Esophagus muscularis mucosa (tissue), 4 donors: ENCODE measurements at regions not wholly inside any gene's neighbourhood (a gene's known extent, or its start where the extent isn't known, plus 50 kb on each side); places are given as distances from the start of the nearest gene placed in this dataset.

Experiments
- EP300 ChIP-seq: sonication (generic); formaldehyde crosslinking; IDR thresholded peaks from one replicate; pipeline ENCODE4 v1.6.1; 2017; ENCODE audit warnings: antibody characterized with exemption
- POLR2A ChIP-seq: fragments of 450-650 bp; IDR thresholded peaks from one replicate; pipeline ENCODE4 v1.6.1; 2017; ENCODE audit warnings: antibody characterized with exemption, moderate library complexity, mild to moderate bottlenecking, low read depth
- TF ChIP-seq, protein P1 (sequence below), 3 experiments: fragments of 200-600 bp in 2 of 3; fragments of 450-650 bp in 1 of 3; sonication (generic) in 2 of 3; IDR thresholded peaks; one replicate each; pipeline ENCODE4 v1.5.1; 2017 to 2019; ENCODE audit warnings: antibody characterized with exemption in 3 of 3, mild to moderate bottlenecking in 2 of 3, moderate library complexity in 1 of 3

DNA sequence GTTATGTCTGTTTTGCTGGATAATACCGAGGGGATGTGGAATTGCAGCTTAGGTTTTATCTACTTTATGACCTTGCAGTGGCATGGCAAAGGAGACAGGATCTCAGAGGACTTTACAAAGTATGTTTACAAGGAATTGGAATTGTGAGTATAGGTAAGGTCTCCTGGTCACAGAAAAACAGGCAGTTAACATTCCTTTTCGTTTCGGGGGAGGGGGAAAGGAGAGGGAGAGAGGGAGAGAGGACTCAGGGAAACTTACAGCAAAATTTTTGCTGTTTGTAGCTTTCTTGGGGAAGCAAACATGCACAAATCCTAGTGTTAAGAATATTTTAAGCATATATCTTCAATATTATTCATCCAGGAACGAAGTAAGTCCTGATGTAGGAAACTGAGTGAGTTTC is 590.5 kb upstream of the LRFN5 start:
- TF ChIP-seq, protein P1, sequence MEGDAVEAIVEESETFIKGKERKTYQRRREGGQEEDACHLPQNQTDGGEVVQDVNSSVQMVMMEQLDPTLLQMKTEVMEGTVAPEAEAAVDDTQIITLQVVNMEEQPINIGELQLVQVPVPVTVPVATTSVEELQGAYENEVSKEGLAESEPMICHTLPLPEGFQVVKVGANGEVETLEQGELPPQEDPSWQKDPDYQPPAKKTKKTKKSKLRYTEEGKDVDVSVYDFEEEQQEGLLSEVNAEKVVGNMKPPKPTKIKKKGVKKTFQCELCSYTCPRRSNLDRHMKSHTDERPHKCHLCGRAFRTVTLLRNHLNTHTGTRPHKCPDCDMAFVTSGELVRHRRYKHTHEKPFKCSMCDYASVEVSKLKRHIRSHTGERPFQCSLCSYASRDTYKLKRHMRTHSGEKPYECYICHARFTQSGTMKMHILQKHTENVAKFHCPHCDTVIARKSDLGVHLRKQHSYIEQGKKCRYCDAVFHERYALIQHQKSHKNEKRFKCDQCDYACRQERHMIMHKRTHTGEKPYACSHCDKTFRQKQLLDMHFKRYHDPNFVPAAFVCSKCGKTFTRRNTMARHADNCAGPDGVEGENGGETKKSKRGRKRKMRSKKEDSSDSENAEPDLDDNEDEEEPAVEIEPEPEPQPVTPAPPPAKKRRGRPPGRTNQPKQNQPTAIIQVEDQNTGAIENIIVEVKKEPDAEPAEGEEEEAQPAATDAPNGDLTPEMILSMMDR (IDR thresholded peaks at IDR 0.05): no peak
- TF ChIP-seq POLR2A: no peak
- TF ChIP-seq EP300: no peak
